ENCODE measurements at regions not wholly inside any gene's neighbourhood (a gene's known extent, or its start where the extent isn't known, plus 50 kb on each side); places are given as distances from the start of the nearest gene placed in this dataset.

- TF ChIP-seq EP300 (IDR thresholded peaks at IDR 0.05) (no peak), CTCF (IDR thresholded peaks at IDR 0.05) (no peak), POLR2AphosphoS5 (IDR thresholded peaks at IDR 0.05) (no peak), POLR2A (IDR thresholded peaks at IDR 0.05) (no peak)
These were observed 169.0 kb upstream of the KIAA1217 start for GRCh38 chr10:24039897-24040296.

All from sigmoid colon (tissue), 4 donors.